Activated T-cell treated with anti-CD3 and anti-CD28 coated beads, Interleukin-2, amount 50 U/mL, for 4 hours (primary cell): ENCODE measurements at regions not wholly inside any gene's neighbourhood (a gene's known extent, or its start where the extent isn't known, plus 50 kb on each side); places are given as distances from the start of the nearest gene placed in this dataset.

Experiments used
- ATAC-seq, 2 donors: fragments of 200-7000 bp; cut with Tn5 transposase; one replicate each; pipeline ENCODE4 v1.10.0; 2021
- DNase-seq: peaks from one replicate; pipeline ENCODE4 v3.0.0-alpha.2; 2020
- H3K27me3 Mint-ChIP-seq: one replicate; pipeline ENCODE4 v1.8.0; 2021; ENCODE audit warnings: low read depth, mixed read lengths
- H3K36me3 Mint-ChIP-seq: one replicate; pipeline ENCODE4 v1.8.0; 2022; ENCODE audit warnings: mixed read lengths; ENCODE audit not compliant: insufficient read depth
- H3K4me1 Mint-ChIP-seq: one replicate; pipeline ENCODE4 v1.8.0; 2021; ENCODE audit warnings: low read depth, mixed read lengths
- H3K4me3 Mint-ChIP-seq: one replicate; pipeline ENCODE4 v1.8.0; 2021; ENCODE audit warnings: mild to moderate bottlenecking, moderate library complexity, mixed read lengths
- H3K9me3 Mint-ChIP-seq: one replicate; pipeline ENCODE4 v1.8.0; 2021; ENCODE audit warnings: mixed read lengths

GRCh38 chr20:39660226-39660625 lies 698.1 kb downstream of the DHX35 start:
- ATAC-seq = no peak
- peaks cover 3% of the 10 kb centered on the region for H3K9me3 Mint-ChIP-seq
- DNase-seq = no peak

GRCh38 chr20:39658662-39659409 lies 696.7 kb downstream of the DHX35 start:
- ATAC-seq (no peak), DNase-seq (no peak)
- no peaks in the 10 kb centered on the region for H3K36me3 Mint-ChIP-seq
- no peak overlapping the region for H3K4me3 Mint-ChIP-seq
- H3K27me3 Mint-ChIP-seq = no peaks in the 10 kb centered on the region
- no peaks in the 10 kb centered on the region for H3K4me1 Mint-ChIP-seq
- H3K9me3 Mint-ChIP-seq = peaks cover 3% of the 10 kb centered on the region

More at GRCh38 chr20:39660226-39660625, 698.1 kb downstream of the DHX35 start:
- no peaks in the 10 kb centered on the region for H3K4me1 Mint-ChIP-seq
- H3K27me3 Mint-ChIP-seq = no peaks in the 10 kb centered on the region
- H3K36me3 Mint-ChIP-seq = no peaks in the 10 kb centered on the region
- no peak overlapping the region for H3K4me3 Mint-ChIP-seq

GRCh38 chr20:39654171-39654570 lies 692.0 kb downstream of the DHX35 start:
- no peak overlapping the region for H3K4me3 Mint-ChIP-seq
- H3K36me3 Mint-ChIP-seq = no peaks in the 10 kb centered on the region
- H3K9me3 Mint-ChIP-seq = peaks cover 3% of the 10 kb centered on the region
- no peaks in the 10 kb centered on the region for H3K4me1 Mint-ChIP-seq
- no peaks in the 10 kb centered on the region for H3K27me3 Mint-ChIP-seq
- DNase-seq = no peak
- ATAC-seq = no peak

- no peak for DNase-seq
- ATAC-seq = no peak
- peaks cover 3% of the 10 kb centered on the region for H3K9me3 Mint-ChIP-seq
- H3K27me3 Mint-ChIP-seq = no peaks in the 10 kb centered on the region
- no peaks in the 10 kb centered on the region for H3K36me3 Mint-ChIP-seq
- H3K4me3 Mint-ChIP-seq = no peak overlapping the region
- H3K4me1 Mint-ChIP-seq = no peaks in the 10 kb centered on the region
Observed at GRCh38 chr20:39651645-39652325, 689.6 kb downstream of the DHX35 start.

GRCh38 chr20:39646874-39647413 lies 684.8 kb downstream of the DHX35 start:
- DNase-seq (no peak), ATAC-seq (no peak)
- H3K36me3 Mint-ChIP-seq = no peaks in the 10 kb centered on the region
- no peaks in the 10 kb centered on the region for H3K27me3 Mint-ChIP-seq
- H3K4me3 Mint-ChIP-seq = no peak overlapping the region
- no peaks in the 10 kb centered on the region for H3K4me1 Mint-ChIP-seq
- no peaks in the 10 kb centered on the region for H3K9me3 Mint-ChIP-seq

GRCh38 chr20:39645131-39645530 lies 683.0 kb downstream of the DHX35 start:
- no peaks in the 10 kb centered on the region for H3K27me3 Mint-ChIP-seq
- no peaks in the 10 kb centered on the region for H3K36me3 Mint-ChIP-seq
- no peaks in the 10 kb centered on the region for H3K4me1 Mint-ChIP-seq
- peaks cover 3% of the 10 kb centered on the region for H3K9me3 Mint-ChIP-seq
- ATAC-seq (no peak), DNase-seq (no peak)
- H3K4me3 Mint-ChIP-seq = no peak overlapping the region

- no peak overlapping the region for H3K4me3 Mint-ChIP-seq
Observed at GRCh38 chr20:39643292-39643691, 681.1 kb downstream of the DHX35 start.

GRCh38 chr20:39641423-39641822 lies 679.3 kb downstream of the DHX35 start:
- Mint-ChIP-seq H3K4me3 (no peak overlapping the region), H3K36me3 (no peaks in the 10 kb centered on the region), H3K27me3 (no peaks in the 10 kb centered on the region), H3K4me1 (no peaks in the 10 kb centered on the region), H3K9me3 (peaks cover 3% of the 10 kb centered on the region)
- DNase-seq (no peak), ATAC-seq (no peak)

More at GRCh38 chr20:39643292-39643691, 681.1 kb downstream of the DHX35 start:
- no peaks in the 10 kb centered on the region for H3K36me3 Mint-ChIP-seq
- H3K4me1 Mint-ChIP-seq = no peaks in the 10 kb centered on the region
- peaks cover 3% of the 10 kb centered on the region for H3K9me3 Mint-ChIP-seq
- DNase-seq (no peak), ATAC-seq (no peak)
- H3K27me3 Mint-ChIP-seq = no peaks in the 10 kb centered on the region

GRCh38 chr20:39640147-39640546 lies 678.0 kb downstream of the DHX35 start:
- DNase-seq (no peak), ATAC-seq (no peak)
- no peaks in the 10 kb centered on the region for H3K27me3 Mint-ChIP-seq
- peaks cover 3% of the 10 kb centered on the region for H3K9me3 Mint-ChIP-seq
- H3K4me3 Mint-ChIP-seq = no peak overlapping the region
- no peaks in the 10 kb centered on the region for H3K4me1 Mint-ChIP-seq
- H3K36me3 Mint-ChIP-seq = no peaks in the 10 kb centered on the region

GRCh38 chr20:39638731-39639130 lies 676.6 kb downstream of the DHX35 start:
- no peaks in the 10 kb centered on the region for H3K36me3 Mint-ChIP-seq
- H3K4me3 Mint-ChIP-seq = no peak overlapping the region
- DNase-seq (no peak), ATAC-seq (no peak)
- H3K9me3 Mint-ChIP-seq = peaks cover 3% of the 10 kb centered on the region
- no peaks in the 10 kb centered on the region for H3K27me3 Mint-ChIP-seq
- H3K4me1 Mint-ChIP-seq = no peaks in the 10 kb centered on the region

- ATAC-seq (no peak), DNase-seq (no peak)
- H3K27me3 Mint-ChIP-seq = no peaks in the 10 kb centered on the region
- H3K4me3 Mint-ChIP-seq = no peak overlapping the region
- no peaks in the 10 kb centered on the region for H3K36me3 Mint-ChIP-seq
- no peaks in the 10 kb centered on the region for H3K4me1 Mint-ChIP-seq
- H3K9me3 Mint-ChIP-seq = no peaks in the 10 kb centered on the region
Observed at GRCh38 chr20:39633689-39634088, 671.5 kb downstream of the DHX35 start.

GRCh38 chr20:39632757-39633156 lies 670.6 kb downstream of the DHX35 start:
- Mint-ChIP-seq H3K4me1 (no peaks in the 10 kb centered on the region), H3K9me3 (no peaks in the 10 kb centered on the region), H3K36me3 (no peaks in the 10 kb centered on the region), H3K27me3 (no peaks in the 10 kb centered on the region), H3K4me3 (no peak overlapping the region)
- DNase-seq (no peak), ATAC-seq (no peak)

GRCh38 chr20:39632176-39632575 lies 670.0 kb downstream of the DHX35 start:
- Mint-ChIP-seq H3K4me3 (no peak overlapping the region), H3K4me1 (no peaks in the 10 kb centered on the region), H3K27me3 (no peaks in the 10 kb centered on the region), H3K36me3 (no peaks in the 10 kb centered on the region), H3K9me3 (no peaks in the 10 kb centered on the region)
- DNase-seq (no peak), ATAC-seq (no peak)

GRCh38 chr20:39631557-39631956 lies 669.4 kb downstream of the DHX35 start:
- ATAC-seq (no peak), DNase-seq (no peak)
- Mint-ChIP-seq H3K9me3 (no peaks in the 10 kb centered on the region), H3K27me3 (no peaks in the 10 kb centered on the region), H3K4me1 (no peaks in the 10 kb centered on the region), H3K36me3 (no peaks in the 10 kb centered on the region), H3K4me3 (no peak overlapping the region)
